HG02623 (cell line): ENCODE measurements at regions not wholly inside any gene's neighbourhood (a gene's known extent, or its start where the extent isn't known, plus 50 kb on each side); places are given as distances from the start of the nearest gene placed in this dataset.
"Not testable (repeated sequence)": the region's sequence is repeated elsewhere in the genome, so short reads cannot be mapped to it uniquely, and the experiment has no call there.

Experiments used
- ATAC-seq: cut with Tn5 transposase; IDR thresholded peaks from one replicate; pipeline ENCODE4 v1.9.1; 2021; ENCODE audit warnings: moderate library complexity; ENCODE audit not compliant: unreplicated experiment

- ATAC-seq, result no peak
Measured at GRCh38 chr9:2494562-2494961, 127.0 kb upstream of the VLDLR start.

GRCh38 chr9:2495221-2496005 lies 126.2 kb upstream of the VLDLR start:
- no peak for ATAC-seq

GRCh38 chr9:2496169-2496568 lies 125.4 kb upstream of the VLDLR start:
- no peak for ATAC-seq

- no peak for ATAC-seq
Measured at GRCh38 chr9:2496934-2497333, 124.7 kb upstream of the VLDLR start.

DNA sequence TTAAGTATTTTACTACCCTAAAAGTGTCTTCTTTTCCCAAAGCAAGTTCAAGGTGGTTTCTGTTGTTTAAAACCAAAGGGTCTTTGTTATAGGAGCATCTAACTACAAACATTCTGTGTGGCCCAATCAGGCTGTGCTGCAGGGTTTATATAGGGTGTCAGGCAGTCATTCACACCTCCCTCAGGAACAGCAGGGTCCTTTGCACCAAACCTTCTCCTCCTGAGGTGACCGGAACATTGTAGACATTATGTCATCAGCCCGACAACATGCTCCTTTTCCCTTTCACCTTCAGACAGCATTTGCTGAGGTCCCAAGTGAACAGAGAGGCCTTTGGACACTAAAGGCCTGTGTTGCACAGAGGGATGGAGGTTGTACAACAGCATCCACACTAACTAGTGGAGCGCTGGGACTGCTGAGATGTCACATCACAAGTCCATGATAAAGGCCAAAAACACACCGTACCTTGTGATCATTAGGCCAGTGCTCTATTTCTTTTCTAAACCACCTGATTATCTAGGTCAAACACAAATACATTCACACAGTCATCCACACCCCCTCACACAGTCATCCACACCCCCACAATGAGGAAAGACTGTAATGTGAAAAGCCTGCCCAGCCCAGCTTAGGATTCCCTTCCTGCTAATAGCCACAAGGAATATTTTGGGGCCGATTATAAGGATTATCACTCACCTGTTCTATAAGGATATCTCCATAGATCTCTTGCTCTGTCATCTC lies 123.8 kb upstream of the VLDLR start:
- ATAC-seq, result no peak

- no peak for ATAC-seq
Measured at GRCh38 chr9:2502210-2502609, 119.4 kb upstream of the VLDLR start.

- ATAC-seq, result no peak
Measured at GRCh38 chr9:2502760-2503159, 118.8 kb upstream of the VLDLR start.

DNA sequence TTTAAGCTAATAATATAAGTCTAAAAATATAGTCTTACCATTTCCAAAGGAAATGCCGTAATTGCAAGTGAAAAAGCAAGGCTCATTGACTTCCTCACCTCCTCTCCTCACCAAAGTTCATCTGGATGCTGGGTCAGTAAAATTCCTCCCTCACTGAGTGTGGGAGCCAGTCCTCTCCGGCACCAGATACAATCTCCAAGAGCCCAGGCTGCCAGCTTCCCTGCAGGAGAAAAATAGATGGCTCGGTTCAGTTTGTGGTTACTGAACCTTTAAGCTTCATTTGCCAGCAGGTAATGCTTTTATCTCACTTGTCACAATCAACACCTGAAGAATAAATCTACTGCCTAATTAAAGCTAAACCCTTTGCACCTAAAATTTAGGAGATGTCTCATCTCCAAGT lies 115.3 kb upstream of the VLDLR start:
- no peak for ATAC-seq

DNA sequence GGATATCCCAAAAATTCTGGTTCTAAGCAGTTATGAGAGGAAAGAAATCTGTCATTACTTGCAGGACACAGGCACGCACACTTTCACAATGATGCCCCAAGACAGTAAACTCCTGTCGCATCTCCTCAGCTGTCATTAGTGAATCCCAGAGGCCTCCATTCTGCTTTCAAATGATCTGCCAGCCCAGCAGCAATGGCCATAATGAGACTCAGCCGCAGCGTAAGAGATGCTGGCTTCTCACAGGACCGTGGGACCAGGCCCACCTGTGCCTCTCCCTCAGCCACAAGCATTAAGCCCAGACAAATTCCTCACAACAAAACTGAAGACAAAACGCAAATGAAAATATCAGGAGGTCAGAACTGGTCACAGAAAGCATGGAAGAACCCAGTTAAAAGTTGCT lies 98.0 kb upstream of the VLDLR start:
- ATAC-seq, result no peak

DNA sequence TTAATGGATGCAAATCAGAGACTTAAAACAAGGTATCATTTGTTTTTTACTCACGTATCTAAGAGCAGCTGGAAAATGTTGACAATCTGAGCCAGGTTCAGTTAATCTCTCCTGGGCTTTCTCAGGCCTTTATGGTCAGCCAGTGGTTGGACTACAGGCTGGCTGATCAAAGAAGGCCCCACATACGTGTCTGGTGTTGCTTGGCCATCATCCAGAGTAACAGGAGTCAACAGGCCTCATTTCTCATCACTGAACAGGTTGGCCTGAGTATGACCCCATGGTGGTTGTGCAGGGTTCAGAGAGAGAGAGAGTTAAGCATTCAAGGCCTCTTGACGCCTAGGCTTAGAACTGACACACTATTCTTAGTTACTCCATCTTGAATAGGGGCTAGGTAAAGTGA lies 97.0 kb upstream of the VLDLR start:
- ATAC-seq, result no peak

DNA sequence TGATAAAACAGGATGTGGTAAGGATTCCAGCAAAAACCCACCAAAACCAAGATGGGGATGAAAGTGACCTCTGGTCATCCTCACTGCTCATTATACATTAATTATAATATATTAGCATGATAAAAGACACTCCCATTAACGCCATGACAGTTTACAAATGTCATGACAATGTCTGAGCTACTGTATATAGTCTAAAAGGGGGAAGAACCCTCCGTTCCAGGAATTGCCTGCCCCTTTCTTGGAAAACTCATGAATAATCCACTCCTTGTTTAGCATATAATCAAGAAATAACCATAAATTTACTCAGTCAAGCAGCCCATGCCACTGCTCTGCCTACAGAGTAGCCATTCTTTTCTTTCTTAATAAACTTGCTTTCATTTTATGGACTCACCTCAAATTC lies 96.4 kb upstream of the VLDLR start:
- no peak for ATAC-seq

DNA sequence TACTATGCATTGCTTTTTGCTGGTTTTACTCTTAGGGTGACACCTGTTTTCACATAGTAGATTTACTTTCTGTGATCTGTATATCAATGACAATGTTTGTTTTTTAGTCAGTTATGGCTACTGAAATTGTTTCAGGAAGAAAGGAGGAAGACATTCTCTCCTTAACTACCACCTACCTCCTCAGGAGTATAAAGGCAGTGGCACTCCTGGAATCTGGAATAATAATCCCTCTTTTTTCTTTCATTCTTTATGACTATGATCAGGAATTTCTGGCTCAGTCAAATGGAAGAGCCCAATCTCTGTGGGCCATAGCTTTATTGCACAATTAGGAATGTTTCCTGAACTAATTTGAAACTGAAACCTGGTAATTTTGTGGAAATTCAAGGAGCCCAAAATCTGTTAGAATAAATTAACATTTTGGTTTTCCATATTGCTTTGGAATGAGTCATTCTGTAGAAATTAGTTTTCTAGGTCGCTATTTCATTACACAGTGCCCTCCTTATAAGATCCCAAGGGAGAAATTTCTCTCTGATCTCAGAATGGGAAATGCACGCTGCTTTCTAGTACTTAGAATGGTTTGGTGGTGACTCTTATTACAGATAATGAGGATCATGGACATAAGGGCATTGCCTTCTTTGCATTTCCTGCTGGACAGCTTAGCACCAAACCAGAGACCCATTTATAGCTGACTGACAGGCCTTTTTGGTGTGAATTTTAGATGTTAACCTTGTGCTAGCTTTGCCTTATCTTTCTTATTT lies 95.3 kb upstream of the VLDLR start:
- ATAC-seq, result no peak

DNA sequence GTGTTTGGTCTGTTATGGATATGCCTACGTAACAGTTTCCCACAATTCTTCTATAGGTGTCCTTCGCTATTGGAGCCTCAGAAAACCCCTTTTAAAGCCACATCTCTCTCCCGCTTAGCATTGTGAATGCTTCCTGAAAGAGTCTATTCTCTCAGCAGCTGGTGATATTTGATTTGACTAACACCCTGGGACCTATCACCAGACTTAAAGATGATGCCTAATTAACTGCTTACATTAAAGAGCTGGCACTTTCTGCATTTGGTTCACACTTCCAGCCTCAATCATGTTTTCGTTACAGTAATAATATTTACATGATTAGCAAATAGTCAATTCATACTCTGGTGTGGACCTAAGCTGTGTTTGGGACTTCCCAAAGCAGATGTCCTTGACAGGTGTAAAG lies 90.1 kb upstream of the VLDLR start:
- no peak for ATAC-seq

DNA sequence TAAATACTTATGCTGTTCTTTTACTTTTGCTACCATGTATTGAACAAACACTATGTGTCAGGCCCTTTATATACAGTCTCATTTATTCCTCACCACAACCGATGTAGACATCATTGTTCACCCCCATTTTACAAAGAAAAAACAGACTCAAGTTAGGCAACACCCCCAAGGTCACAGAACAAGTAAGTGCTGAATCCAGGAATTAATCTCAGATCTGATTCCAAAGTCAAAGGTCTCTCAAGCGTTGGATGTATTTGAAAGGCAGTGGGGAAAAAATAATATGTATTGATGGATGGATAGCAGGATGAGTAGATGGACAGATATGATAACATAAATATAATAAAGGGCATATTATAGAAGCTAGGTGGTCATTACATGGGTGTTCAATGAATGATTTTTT lies 85.1 kb upstream of the VLDLR start:
- no peak for ATAC-seq

GRCh38 chr9:2545881-2546490 lies 75.6 kb upstream of the VLDLR start:
- ATAC-seq, result no peak

DNA sequence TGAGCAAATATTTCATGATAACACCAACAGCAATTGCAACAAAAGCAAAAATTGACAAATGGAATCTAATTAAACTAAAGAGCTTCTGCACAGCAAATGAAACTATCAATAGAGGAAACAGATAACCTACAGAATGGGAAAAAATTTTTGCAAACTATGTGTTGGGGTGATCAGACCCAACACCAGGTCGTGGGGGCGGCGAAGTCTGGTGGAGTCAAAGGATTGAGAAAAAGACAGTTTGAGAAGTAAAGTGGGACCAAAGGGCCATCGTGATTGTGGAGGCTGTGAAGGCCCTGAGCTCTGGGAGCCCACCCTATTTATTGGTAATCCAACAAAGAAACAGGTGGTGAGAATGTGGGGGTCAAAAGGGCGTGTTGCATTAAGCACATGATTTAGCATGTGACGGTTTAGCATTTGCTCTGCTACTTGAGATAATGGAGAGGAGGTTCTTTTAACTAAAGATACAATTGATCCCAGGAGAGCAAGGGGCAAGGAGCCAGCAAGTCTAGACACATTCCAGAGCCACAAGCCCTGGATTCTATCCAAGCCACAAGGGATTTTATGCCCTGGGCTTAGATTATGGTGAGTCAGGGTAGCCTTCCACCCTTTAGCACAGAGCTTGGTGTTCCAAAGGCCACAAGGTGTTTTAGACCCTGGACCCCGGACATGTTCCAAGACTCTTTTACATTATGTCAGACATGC lies 65.5 kb upstream of the VLDLR start:
- not testable (repeated sequence) for ATAC-seq

- no peak for ATAC-seq
Measured at GRCh38 chr9:2557693-2558092, 63.9 kb upstream of the VLDLR start.

DNA sequence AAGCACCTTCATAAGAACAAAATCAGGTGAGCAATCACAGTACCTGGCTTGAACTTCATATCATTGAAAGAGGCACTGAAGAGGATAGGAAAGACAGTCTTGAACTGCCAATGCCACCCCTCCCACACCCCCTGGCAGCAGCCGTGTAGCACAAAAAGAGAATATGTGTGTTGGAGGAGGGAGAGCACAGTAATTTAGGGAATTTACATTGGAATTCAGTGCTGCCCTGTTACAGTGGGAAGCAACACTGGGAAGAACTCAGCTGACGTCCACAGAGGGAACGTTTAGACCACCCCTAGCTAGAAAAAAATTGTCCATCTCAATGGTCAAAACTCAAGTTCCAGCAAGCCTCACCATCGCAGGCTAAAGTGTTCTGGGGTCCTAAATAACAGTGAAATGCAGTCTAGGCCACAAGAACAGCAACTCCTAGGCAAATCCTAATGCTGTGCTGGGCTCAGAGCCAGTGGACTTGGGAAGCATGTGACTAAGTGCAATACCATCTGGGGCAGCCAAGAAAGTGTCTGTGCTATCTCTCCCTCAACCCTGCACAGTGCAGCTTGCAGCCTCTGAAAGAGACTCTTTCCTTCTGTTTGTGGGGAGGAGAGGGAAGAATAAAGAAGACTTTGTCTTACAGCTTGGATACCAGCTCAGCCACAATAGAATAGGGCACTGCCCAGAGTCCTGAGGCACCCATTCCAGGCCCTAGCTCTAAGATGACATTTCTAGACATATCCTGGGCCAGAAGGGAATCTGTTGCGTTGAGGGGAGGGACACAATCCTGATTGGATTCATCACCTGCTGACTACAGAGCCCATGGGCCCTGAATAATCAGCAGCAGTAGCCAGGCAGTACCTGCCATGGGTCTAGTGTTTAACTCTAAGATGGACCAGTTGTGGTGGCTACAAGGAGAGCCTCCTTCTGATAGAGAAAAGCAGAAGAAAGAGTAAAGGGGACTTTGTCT lies 62.1 kb upstream of the VLDLR start:
- no peak for ATAC-seq

DNA sequence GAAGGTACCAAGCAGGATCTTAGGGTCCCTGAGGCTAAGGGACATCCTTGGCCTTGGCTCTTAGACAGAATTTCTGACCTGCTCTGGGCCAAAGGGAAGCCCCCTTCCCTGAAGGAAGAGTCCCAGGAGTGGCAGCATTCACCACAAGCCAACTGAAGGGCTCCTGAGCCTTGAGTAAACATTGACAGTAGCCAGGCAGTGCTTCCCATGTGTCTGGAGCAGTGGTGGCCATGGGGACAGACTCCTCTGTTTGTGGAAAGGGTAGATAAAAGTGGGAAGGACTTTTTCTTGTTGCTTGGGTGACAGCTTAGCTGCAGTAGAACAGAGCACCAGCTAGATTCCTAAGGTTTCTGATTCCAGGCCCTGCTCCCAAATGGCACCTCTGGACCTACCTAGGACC lies 61.4 kb upstream of the VLDLR start:
- ATAC-seq, result no peak
